ENCODE measurements at regions not wholly inside any gene's neighbourhood (a gene's known extent, or its start where the extent isn't known, plus 50 kb on each side); places are given as distances from the start of the nearest gene placed in this dataset.

DNA sequence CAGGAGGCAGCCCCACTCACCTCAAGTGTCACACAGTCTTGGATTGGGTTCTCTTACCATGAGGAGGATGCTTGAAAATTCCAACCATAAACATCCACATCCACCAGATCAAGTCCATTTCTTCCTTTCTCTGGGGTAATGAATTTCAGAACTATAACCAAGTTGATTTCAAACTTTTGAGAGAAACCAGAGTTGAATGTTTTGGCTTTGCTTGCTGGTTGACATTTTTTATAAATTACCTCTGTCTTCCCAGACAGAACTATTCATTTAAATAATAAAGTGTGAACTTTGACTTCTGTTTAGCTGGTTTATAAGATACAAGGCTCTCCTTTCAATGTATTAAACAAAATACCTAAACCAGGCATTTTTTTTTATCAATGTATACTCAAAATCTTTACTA, 550.7 kb downstream of the KCTD12 start:
- Histone ChIP-seq H3K9ac (no peak overlapping the region), H2AFZ (no peak overlapping the region), H3K27me3 (replicated peaks; ENCODE audit: insufficient read depth) (no peaks in the 10 kb centered on the region; the same call in 1 of the 2 replicates), H3K9me2 (ENCODE audit: insufficient read depth) (no peaks in the 10 kb centered on the region), H3K4me2 (ENCODE audit: unreplicated experiment) (no peak overlapping the region), H3K4me3 (no peak overlapping the region), H3K4me1 (ENCODE audit: insufficient read depth) (no peaks in the 10 kb centered on the region), H3K36me3 (ENCODE audit: low read depth) (no peaks in the 10 kb centered on the region), H3K79me2 (ENCODE audit: insufficient read depth) (no peaks in the 10 kb centered on the region), H3F3A (ENCODE audit: insufficient read depth) (no peaks in the 10 kb centered on the region), H3K9me3 (ENCODE audit: low read depth) (no peaks in the 10 kb centered on the region), H4K20me1 (ENCODE audit: insufficient read depth) (no peaks in the 10 kb centered on the region), H3K27ac (no peak overlapping the region)
- TF ChIP-seq EZH2 (IDR thresholded peaks at IDR 0.05; ENCODE audit: insufficient read depth, poor library complexity, severe bottlenecking) = no peak
- no peak for TF ChIP-seq EZH2phosphoT487 (IDR thresholded peaks at IDR 0.05; ENCODE audit: insufficient read depth, low read depth)
- in situ Hi-C loops (cut with MboI) = no loop called here
- no peak for DNase-seq

DNA sequence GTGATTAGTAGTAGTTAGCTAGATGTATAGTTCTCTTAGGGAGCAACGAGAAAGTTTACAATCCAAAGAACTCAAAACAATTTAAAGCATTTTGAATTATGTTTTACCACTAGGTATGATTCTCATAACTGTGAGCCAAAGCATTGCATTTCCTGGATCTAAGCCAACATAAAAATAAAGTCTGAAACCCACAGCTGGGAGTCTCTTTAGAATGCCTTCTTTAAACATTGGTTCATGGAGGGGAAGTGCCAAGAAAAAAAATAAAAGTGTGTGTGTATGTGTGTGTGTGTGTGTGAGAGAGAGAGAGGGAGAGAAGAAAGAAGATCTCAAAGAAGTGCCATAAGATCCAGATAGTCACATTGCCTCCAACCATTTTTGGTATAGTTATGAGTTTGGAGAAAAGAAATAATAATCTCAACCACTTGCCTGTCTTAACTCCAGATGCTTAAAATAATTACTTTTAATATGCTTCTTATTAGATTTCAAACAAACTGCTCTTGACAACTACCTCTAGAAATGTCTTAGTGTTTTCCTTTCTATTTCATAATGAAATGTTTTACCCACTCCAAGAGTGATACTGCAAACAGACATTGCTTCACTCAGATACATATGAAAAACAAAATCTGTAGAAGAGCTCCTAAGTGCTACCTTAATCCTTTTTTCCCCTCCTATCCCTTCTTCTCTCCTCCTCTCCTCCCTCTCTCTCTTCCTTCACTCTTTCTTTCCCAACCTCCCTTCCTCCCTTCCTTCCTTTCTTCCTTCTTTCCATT, 554.1 kb downstream of the KCTD12 start:
- H3K79me2 ChIP-seq (ENCODE audit: insufficient read depth) = no peaks in the 10 kb centered on the region
- H3K9ac ChIP-seq = no peak overlapping the region
- in situ Hi-C loops (cut with MboI) = no loop called here
- H3K9me2 ChIP-seq (ENCODE audit: insufficient read depth) = no peaks in the 10 kb centered on the region
- H3K9me3 ChIP-seq (ENCODE audit: low read depth) = no peaks in the 10 kb centered on the region
- no peaks in the 10 kb centered on the region for H3F3A ChIP-seq (ENCODE audit: insufficient read depth)
- H3K27me3 ChIP-seq (replicated peaks; ENCODE audit: insufficient read depth) = no peaks in the 10 kb centered on the region; the same call in 1 of the 2 replicates
- no peak overlapping the region for H3K4me3 ChIP-seq
- no peak overlapping the region for H3K27ac ChIP-seq
- no peak overlapping the region for H3K4me2 ChIP-seq (ENCODE audit: unreplicated experiment)
- no peaks in the 10 kb centered on the region for H4K20me1 ChIP-seq (ENCODE audit: insufficient read depth)
- no peak overlapping the region for H2AFZ ChIP-seq
- H3K36me3 ChIP-seq (ENCODE audit: low read depth) = no peaks in the 10 kb centered on the region
- 2 to 10% methylated on average over 1 of the region's 1 CpG for WGBS, 2 experiments (ENCODE audit: low coverage in 1 of 2, low lambda C conversion rate in 2 of 2, missing lambda C conversion rate in 2 of 2)
- no peak for DNase-seq
- TF ChIP-seq EZH2 (IDR thresholded peaks at IDR 0.05; ENCODE audit: insufficient read depth, poor library complexity, severe bottlenecking) (no peak), EZH2phosphoT487 (IDR thresholded peaks at IDR 0.05; ENCODE audit: insufficient read depth, low read depth) (no peak)
- H3K4me1 ChIP-seq (ENCODE audit: insufficient read depth) = no peaks in the 10 kb centered on the region

DNA sequence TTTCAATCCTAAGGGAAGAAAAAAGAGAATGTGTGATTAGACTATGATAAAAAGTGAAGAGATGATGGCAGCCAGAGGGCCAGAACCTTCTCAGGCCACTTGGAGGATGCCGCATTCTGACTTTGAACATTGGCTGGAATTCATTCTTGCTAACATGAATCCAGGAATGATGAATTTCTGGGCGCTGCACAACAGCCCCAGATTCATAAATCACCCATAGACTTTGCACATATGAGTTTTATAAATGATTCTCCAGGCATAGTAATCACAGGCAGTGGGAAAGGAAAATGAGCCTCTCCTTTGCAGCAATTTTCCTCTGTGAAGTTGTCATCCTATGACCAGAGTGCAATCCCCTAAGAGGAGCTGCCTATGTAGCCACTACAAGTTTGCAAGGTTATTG, 555.4 kb downstream of the KCTD12 start:
- Histone ChIP-seq H3K36me3 (ENCODE audit: low read depth) (no peaks in the 10 kb centered on the region), H2AFZ (no peak overlapping the region), H3K9me3 (ENCODE audit: low read depth) (no peaks in the 10 kb centered on the region), H3K4me3 (no peak overlapping the region), H3K27me3 (replicated peaks; ENCODE audit: insufficient read depth) (no peaks in the 10 kb centered on the region; the same call in 1 of the 2 replicates), H3K9me2 (ENCODE audit: insufficient read depth) (no peaks in the 10 kb centered on the region), H3K9ac (no peak overlapping the region), H3K4me1 (ENCODE audit: insufficient read depth) (no peaks in the 10 kb centered on the region), H4K20me1 (ENCODE audit: insufficient read depth) (no peaks in the 10 kb centered on the region), H3K79me2 (ENCODE audit: insufficient read depth) (no peaks in the 10 kb centered on the region), H3F3A (ENCODE audit: insufficient read depth) (no peaks in the 10 kb centered on the region), H3K4me2 (ENCODE audit: unreplicated experiment) (no peak overlapping the region), H3K27ac (no peak overlapping the region)
- in situ Hi-C loops (cut with MboI) = no loop called here
- DNase-seq = no peak
- WGBS, 2 experiments (ENCODE audit: low coverage in 1 of 2, low lambda C conversion rate in 2 of 2, missing lambda C conversion rate in 2 of 2) = 10 to 14% methylated on average over 2 of the region's 2 CpGs
- TF ChIP-seq EZH2 (IDR thresholded peaks at IDR 0.05; ENCODE audit: insufficient read depth, poor library complexity, severe bottlenecking) (no peak), EZH2phosphoT487 (IDR thresholded peaks at IDR 0.05; ENCODE audit: insufficient read depth, low read depth) (no peak)

DNA sequence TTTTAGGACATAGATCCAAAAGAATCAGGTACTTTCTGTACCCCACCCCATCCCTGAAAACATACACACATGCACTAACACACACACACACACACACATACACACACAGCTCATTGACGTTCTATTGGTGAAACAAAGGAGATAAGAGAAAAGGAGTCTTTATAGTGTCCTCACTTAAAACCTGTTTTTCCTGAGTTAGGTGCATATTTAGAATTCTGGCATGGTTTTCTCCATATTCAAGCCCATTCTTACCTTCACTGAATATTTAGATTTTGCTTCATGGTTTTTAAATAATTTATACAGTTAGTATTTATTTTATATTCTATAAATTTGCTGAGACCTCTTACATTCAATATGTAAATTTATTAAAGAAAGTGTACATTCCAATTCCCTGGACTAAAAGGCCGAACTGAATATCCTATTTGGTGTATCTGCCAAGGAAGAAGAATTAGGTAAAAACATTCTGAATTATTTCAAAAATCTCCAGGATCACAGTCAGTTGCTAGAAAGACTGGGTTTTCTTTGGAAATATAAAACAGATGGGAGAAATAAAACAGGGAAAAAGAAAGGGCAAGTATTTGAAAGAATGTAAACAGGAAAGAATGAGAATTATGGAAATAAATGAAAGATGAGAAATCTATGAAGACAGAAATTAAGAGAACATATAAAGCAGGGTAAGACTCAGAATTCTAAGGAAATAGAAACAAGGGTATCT, 556.2 kb downstream of the KCTD12 start:
- Histone ChIP-seq H4K20me1 (ENCODE audit: insufficient read depth) (no peaks in the 10 kb centered on the region), H3F3A (ENCODE audit: insufficient read depth) (no peaks in the 10 kb centered on the region), H3K36me3 (ENCODE audit: low read depth) (no peaks in the 10 kb centered on the region), H3K9me3 (ENCODE audit: low read depth) (no peaks in the 10 kb centered on the region), H3K9me2 (ENCODE audit: insufficient read depth) (no peaks in the 10 kb centered on the region), H2AFZ (no peak overlapping the region), H3K9ac (no peak overlapping the region), H3K27me3 (replicated peaks; ENCODE audit: insufficient read depth) (no peaks in the 10 kb centered on the region; the same call in 1 of the 2 replicates), H3K4me2 (ENCODE audit: unreplicated experiment) (no peak overlapping the region), H3K4me3 (no peak overlapping the region), H3K4me1 (ENCODE audit: insufficient read depth) (no peaks in the 10 kb centered on the region), H3K79me2 (ENCODE audit: insufficient read depth) (no peaks in the 10 kb centered on the region), H3K27ac (no peak overlapping the region)
- no peak for DNase-seq
- TF ChIP-seq EZH2phosphoT487 (IDR thresholded peaks at IDR 0.05; ENCODE audit: insufficient read depth, low read depth) = no peak
- no peak for TF ChIP-seq EZH2 (IDR thresholded peaks at IDR 0.05; ENCODE audit: insufficient read depth, poor library complexity, severe bottlenecking)
- WGBS, 2 experiments (ENCODE audit: low coverage in 1 of 2, low lambda C conversion rate in 2 of 2, missing lambda C conversion rate in 2 of 2) = 17 to 33% methylated on average over 2 of the region's 2 CpGs
- in situ Hi-C loops (cut with MboI) = no loop called here
